NCI-H1694 treated with DMSO at 0.1 percent for 48 hours (cell line): ENCODE measurements at regions not wholly inside any gene's neighbourhood (a gene's known extent, or its start where the extent isn't known, plus 50 kb on each side); places are given as distances from the start of the nearest gene placed in this dataset.

Source experiments
- DNase-seq: peaks from one replicate; lab custom pipeline; 2025; lab: John Stamatoyannopoulos, UW

DNA sequence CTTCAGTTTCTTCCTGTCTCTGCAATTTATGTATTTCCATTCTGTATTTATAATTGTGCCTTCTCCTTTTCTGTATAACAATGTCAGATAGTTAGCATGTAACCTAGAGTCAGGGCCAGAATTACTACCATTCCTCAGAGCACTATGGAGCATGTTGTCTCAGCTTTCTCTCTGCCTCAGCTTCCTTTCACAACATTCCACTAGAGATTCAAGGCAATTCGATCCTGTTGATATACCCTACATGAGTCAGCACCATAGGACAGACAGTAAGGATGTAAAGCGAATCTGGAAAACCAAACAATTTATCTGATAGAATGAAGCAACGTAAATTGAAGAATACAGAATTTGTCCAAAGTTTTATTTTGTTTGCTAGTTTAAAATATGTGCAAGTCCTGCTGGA is 728.3 kb upstream of the SEMA6A start:
- DNase-seq = no peak

DNA sequence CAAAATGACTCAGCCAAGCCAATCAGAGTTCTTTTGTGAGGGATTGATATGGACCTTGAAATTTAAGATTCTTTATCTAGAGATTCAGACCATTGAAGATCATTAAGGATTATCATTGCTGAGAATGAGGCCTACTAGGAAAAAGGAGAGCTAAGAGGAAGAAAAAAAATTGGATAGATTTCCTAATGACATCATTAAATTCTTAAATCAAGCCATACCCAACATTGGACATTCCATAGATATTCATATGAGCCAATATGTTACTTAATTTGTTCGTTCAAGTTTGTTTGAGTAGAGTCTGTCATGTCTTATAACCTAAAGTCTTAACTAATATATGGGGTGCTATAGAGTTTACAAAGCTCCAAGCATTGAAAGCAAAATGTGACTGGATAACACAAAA is 727.9 kb upstream of the SEMA6A start:
- DNase-seq = no peak

DNA sequence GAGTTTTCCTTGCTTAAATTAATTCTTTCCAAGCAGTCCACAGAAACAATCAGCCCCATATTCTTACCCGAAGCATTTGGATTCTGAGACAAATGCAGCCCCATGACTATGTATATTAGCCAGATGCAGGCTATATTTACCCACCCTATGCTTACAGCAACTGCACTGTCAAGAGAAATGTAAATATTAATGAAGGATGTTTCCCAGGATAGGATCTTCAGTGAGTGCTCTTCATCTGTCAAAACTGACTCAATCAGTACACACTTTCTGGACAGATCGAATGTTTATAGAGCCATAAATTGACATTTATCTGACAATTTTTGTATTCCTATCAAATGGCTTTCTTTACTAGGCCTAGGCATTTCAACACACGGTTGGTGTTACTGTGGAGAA is 725.3 kb upstream of the SEMA6A start:
- peak; percentile 53 for DNase-seq

DNA sequence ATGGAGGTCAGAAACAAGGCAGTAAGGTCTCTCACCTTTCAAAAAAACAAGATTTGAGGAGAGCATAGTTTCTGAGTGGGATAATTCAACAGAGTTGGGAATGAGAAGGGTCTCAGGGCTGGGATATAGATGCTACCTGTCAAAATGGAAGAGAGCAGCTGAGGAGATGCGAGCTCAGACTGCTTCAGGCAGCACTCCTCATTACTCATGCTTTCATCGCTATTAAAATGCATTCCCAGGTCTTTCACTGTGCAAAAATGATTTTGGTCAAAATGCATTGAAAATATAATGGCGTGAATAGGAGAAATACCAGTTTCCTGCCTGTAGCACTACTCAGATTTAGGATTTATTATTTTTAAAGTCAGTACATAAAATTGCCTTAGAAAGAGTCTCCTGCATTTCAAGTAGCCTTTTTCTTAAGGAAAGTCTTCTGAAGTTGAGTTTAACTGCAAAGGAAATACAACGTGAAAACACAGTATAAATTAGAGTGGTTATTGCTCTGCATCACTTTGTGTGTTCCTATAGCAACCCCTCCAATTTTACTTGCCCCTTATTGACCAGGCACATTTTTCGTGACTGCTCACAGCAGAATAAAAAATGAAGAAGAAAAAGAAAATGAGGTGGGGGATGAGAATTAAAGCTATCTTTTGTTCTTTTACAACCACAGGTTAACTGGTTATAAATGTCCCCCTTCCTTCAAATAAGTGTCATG is 724.8 kb upstream of the SEMA6A start:
- no peak for DNase-seq

DNA sequence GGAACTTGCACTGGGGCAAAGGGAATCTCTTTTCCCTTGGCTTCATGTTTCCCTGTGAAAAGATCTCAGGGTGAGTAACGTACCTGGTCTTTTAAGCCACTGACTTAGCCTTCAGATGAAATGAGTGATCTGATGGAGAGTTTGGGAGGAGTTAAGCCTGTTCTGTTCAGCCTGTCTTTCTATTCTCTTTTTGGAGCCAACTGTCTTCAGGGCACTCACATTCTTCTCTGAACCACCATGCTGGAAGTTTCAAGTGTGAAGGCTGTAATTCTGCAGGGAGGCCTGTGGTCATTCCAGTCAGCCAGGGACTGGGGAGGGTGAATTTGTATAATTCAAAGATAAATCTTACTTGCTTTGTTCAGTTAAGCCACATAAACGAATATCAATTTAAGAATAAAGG is 722.2 kb upstream of the SEMA6A start:
- no peak for DNase-seq

DNA sequence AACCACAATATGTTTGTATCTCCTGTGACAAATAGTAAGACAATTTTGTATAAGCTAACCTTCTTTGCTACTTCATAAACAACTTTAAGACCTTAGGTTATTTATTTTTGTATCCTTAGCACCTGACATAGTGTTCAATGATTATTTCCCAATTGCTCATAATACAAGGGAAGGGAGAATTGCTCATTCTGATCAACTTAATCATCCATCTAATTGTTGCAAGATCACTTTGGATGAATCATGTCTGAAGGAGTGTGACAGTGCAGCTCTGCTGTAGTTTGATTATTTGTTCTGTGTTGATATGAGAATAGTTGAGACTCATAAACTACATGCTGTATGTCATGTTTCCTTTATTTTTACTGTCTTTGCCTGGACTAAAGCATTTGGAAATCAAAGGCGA is 721.3 kb upstream of the SEMA6A start:
- no peak for DNase-seq

DNA sequence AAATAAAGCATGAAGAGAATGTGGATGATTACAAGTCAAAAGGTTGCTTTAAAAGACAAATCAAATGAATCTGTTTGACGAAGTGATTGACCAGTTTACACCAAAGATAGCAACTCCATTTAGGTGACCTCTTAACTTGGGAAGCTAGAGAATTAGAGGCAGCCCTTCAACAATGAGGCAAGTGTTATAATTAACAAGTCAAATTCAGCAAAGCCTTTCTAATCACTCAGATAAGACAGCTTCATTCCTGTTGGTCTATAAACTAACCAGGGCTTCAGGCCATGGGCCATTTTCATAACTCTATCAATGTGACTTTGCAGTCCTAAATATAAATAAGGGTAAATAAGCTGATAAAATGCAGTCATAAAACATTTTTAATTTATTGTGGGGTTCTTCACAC is 712.2 kb upstream of the SEMA6A start:
- no peak for DNase-seq

DNA sequence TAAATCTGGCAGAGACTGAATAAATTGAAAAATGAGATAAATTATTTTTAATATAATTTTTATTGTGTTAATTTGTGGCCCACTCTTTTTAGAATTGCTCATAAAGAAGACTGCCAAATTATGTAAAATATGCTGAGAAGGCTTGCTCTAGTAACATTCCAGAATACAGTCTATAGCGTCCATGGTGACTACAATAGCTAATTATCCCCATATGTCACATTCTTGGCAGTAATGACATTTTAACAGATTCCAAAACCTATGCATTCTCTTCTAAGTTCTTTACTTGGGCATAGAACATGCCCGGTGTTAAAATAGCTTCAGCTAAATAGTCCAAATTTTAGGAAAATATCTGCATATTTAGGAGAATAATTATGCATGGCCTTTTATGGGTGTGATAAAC is 697.0 kb upstream of the SEMA6A start:
- no peak for DNase-seq

DNA sequence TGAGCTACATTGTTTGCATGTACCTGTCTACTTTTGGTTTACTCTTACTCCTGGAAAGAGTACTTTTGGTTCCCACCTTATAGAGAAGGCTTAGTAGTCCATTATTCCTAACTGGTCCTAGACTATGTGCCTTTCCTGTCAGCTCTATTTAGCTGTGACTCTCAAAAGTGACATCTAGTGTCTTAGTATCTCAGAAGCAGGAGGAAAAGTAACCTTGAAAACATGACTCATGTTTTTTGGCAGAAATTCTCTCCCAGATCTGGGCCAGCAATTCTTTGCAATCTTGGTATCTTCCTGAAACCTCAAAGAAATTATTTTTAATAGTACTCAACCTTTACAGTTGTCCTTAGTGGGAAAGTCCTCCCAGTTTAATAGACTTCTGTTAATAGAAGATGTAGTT is 691.7 kb upstream of the SEMA6A start:
- no peak for DNase-seq

DNA sequence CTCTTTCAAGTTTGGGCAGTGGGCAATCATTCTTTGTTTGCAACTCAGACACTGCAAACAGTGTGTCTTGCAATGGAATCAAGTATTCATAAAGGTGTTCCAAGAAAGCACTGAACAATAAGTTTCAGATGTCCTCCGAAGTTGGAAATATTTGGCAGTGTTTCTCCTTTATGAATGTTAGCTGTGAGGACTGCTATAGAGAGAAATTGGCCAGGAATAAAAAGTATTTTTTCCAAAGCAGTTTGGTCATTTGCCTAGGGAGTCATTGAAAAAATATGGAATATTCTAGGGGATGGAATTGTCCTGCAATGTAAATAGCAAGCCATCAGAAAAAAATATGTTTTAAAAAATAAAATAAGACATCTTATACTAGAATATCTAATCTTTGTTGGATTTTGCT is 688.6 kb upstream of the SEMA6A start:
- no peak for DNase-seq

DNA sequence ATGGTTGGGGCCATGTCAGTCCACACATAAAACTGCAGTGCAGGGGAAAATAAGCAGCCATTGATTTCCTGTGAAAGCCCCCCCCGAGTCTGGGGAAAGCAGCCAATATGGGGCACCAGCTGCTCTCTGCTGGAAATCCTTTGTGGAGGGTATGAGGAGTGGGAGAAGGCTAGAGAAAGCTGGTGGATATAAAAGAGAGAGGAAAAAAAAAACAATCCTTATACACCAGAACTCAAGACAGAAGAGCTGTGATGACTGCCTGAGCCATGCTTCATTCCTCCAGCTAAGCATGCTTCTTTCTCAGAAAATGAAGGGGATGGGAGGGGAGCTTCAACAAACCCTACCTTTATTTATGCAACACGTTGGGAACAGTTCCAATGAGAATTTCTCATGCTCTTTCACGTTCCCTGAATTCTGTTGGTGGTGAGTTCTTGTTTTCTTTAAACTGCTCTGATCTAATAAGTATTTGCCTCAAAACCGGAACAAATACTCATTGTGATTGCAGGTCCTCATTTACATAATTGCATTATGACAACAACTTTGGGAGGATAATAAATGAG is 688.0 kb upstream of the SEMA6A start:
- no peak for DNase-seq

DNA sequence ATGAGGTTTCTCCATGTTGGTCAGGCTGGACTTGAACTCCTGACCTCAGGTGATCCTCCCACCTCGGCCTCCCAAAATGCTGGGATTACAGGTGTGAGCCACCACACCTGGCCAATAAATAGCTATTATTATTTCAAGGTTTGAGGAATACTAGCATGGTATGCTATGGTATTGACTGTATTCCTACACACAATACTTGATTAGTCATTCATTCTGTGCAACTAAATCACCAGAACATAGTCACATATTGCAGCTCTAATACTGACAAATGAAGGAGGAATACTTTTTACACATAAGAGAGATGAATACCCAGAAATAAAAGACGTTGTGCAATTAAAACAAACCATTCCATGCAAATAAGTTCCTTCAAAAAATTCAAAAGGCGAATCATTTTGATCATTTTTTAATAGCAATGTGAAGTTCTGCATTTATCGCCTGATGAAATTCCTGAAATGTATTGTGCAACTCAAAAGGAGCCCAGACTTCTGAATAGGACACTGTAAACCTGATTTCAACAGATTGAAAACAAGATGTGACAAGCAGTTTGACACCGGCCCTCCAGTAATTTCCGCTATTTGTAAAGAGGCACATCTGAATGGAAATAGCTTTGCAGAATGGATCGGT is 687.4 kb upstream of the SEMA6A start:
- DNase-seq = no peak

DNA sequence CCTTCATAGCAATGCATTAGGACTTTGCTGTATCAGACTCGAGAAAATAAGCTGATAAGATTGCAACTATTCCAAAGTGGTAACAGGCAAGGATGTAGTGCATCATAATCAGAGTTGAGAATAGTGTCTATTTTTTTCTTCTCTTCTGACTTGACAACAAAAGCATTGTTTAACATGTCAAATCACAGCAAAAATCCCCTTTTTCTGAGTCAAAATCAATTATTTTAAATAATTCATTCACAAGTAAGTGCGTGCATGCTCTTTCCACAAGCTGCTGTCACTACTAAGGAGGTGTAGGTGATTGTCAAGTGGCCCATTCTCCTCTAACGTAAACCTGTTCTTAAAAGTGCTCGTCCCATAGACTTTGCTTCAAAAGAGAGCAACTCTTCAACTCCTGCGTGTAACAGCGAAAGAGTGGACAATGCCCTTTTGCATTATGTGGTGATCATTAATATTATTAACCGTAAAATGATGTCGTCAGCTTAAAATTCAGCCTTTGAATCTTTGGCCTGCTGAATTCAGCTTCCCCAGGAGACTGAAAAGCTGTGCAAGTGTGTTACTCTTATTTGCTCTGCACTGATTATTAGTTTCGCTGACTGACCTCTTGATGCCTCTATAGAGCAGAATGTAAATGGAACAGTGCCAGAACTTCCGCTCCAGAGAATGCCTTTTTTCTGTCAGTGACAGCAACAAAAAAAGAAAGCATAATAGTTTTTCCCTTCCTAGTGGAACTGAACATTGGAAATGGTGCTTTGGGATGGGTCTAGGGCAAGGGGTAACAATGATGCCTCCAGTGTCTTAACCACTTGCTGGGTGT is 680.8 kb upstream of the SEMA6A start:
- no peak for DNase-seq

DNA sequence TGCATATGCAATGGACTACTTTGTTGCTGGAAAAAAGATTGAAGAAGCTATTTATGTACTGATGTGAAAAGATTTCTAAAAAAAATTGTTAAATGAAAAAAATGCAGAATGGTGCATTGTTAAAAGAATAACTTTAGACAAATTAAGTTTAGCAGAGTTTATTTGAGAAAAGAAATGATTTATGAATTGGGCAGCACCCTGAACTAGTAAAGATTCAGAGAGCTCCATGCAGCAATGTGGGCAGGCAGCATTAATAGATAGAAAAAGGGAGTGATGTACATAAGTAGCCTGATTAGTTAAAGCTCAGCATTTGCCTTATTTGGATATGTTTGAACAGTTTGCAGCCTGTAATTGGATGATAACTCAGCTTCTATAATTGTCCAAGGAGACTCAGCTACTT is 677.9 kb upstream of the SEMA6A start:
- DNase-seq = no peak

DNA sequence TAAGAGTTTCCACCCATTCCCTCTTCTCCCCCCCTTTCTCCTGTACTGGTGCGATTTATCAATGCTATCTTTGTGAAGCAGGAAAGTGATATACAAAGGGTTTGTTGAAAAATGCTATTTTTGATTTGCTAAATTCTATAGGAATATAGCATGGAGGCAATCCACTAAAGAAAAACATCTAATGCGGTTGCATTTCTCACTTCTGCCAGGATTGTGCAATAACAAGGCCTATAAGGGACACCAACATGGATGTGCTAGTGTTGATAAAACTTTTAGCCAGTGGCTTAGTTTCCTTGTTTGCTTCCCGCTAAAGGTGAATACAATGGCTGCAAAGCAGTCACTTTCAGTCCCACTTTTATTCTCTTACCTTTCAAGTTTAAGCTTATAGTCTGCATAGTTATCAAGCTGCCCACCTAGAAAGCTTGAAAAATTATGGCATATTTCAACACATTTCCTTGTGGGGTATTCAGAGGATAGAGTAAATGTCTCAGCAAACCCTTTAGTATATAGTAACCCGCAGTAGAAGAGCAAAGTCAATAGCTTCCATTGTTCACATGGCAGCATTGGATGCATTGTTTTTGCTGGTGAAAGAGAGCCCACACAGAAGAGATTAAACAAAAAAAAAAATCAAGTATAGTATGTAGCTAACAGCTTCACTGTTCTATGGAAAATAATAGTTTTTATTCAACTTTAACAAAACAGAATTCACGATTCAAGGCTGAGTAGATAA is 674.6 kb upstream of the SEMA6A start:
- no peak for DNase-seq

DNA sequence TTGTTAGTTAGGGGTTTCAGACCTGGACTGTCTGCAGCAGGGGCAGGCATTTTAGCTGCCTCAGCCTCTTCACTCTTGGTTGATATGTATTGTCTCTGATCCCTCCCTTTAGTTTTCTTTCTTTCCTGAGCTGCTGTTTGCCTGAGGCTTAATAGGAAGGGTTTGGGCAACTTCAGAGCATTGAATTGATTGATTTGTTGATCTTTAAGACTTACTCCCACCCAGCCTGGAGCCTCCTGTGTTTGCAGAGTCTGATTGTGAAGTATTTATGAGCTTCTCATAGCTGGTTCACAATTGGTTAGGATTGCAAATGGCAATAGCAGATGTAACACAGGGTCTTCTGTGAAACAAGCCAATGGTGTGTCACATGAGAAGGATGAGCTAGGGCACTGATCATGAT is 671.8 kb upstream of the SEMA6A start:
- no peak for DNase-seq

DNA sequence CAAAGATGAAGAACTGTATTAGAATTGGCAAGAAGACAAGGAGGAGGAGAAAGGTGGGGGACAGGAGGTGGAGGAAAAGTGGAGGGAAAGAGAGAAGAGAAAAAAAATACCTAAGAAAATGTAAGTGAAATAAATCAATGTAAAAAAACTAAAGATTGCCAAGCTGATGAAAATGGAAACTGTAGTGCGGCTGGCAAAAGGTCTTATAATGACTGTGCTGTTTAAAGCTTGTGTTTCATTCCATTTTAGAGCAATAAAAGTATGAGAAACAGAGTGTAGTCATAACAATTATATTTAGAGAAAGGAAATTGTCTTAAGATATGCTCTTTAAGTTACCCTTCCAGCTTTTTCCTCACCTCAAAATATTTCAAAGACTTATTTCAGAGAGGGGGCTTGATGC is 670.5 kb upstream of the SEMA6A start:
- DNase-seq = no peak

DNA sequence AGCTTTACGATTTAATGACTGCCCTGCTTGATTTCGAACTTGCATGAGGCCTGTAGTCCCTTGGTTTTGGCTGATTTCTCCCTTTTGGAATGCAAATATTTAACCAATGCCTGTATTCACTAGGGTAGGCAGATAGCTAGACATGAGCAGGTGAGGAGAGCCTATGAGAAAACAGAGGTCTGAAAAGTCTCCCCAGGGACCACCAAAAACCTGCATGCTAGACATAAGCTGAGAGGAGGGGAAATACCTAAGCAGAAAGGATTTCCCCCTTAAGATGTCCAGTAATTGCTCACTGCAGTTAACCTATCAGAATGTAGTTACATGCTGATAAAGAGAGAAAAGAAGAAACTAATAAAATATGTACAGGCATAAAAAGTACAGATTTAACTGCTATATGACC is 667.4 kb upstream of the SEMA6A start:
- no peak for DNase-seq

DNA sequence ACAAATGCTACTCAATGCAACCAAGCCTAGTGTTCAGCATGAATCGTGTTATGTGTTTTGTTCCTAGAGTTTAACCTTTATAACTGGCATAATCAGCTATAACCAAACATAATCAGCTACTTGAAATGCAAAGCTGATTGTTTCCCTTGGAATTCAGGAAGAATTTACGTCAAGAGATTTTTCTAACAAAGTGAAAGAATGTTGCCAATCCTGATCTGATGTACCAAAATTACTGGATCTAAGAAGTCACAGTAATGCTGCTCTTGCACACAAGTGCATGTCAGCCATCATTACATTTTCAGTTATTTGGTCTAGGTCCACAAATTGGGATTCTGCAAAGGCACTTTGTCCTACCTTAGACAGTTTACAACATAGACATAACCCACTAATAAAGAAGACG is 662.3 kb upstream of the SEMA6A start:
- no peak for DNase-seq

DNA sequence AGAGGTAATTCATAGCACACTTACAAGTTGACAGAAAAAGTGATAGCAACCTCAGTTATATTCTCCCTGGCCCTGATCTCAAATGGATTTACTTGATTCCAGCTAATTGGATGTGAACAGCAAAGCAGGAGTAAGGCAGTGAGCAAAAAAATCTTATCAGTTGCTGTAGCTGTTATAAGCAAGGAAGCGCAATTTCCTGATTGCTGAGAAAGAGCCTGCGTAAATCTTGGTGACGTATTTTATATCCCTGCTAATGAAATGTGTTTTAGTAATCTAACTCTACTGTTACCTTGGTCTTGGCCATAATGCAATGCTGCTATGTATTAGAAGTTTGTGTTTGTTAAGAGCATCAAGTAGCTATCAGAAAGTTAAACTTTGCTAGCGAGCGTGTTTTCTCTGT is 661.2 kb upstream of the SEMA6A start:
- no peak for DNase-seq

DNA sequence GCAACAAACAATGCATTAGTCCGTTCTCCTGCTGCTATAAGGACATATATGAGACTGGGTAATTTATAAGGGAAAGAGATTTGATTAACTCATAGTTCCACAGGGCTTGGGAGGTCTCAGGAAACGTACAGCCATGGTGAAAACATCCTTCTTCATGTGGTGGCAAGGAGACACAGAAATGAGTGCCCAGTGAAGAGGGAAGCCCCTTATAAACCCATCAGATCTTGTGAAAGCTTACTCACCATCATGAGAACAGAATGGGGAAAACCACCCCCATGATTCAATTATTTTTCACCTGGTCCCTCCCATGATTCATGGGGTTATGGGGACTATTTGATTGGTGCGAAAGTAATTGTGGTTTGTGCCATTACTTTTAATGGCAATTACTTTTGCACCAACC is 655.8 kb upstream of the SEMA6A start:
- DNase-seq = no peak

DNA sequence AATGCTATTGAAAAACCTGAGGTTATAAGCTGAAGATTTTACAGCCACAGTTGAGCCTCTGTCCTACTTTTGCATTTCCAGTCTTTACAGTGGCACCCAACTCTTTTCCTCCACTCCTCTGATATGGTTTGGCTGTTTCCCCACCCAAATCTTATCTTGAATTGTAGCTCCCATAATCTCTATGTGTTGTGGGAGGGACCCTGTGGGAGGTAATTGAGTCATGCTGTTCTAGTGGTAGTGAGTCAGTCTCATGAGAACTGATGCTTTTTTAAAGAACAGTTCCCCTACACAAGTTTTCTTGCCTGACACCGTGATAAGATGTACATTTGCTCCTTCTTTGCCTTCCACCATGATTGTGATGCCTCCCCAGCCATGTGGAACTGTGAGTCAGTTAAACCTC is 646.1 kb upstream of the SEMA6A start:
- no peak for DNase-seq
